Thoracic aorta (tissue), 2 donors: ENCODE measurements at regions not wholly inside any gene's neighbourhood (a gene's known extent, or its start where the extent isn't known, plus 50 kb on each side); places are given as distances from the start of the nearest gene placed in this dataset.

Experiments
- ATAC-seq: fragments of 150-250 bp; one replicate; pipeline ENCODE4 v1.8.0; 2017; ENCODE audit warnings: low read depth; ENCODE audit not compliant: insufficient number of reproducible peaks, low FRiP score
- DNase-seq: peaks from one replicate; pipeline ENCODE4 v3.0.0-alpha.2; 2020; ENCODE audit warnings: low spot score
- H3K27ac ChIP-seq, 2 donors: fragments of 200-600 bp; sonication (generic); 1 replicate in 1 of 2; 2 replicates in 1 of 2; pipeline ENCODE4 v1.5.1; 2016; ENCODE audit warnings: mild to moderate bottlenecking in 2 of 2, moderate library complexity in 2 of 2
- H3K27me3 ChIP-seq: fragments of 200-600 bp; sonication (generic); replicated peaks from 2 replicates; pipeline ENCODE4 v1.6.0; 2016; ENCODE audit warnings: mild to moderate bottlenecking; ENCODE audit not compliant: insufficient read depth
- H3K36me3 ChIP-seq: fragments of 200-600 bp; sonication (generic); one replicate; pipeline ENCODE4 v1.5.1; 2016
- H3K4me1 ChIP-seq, 2 donors: fragments of 200-600 bp; sonication (generic); 1 replicate in 1 of 2; 2 replicates in 1 of 2; pipeline versions ENCODE4 v1.5.1 to v1.6.0; 2016; ENCODE audit warnings: low read depth in 2 of 2, mild to moderate bottlenecking in 1 of 2; ENCODE audit not compliant: control insufficient read depth in 1 of 2
- H3K4me3 ChIP-seq: fragments of 200-600 bp; sonication (generic); 2 replicates; pipeline ENCODE4 v1.5.1; 2016; ENCODE audit warnings: mild to moderate bottlenecking
- H3K9me3 ChIP-seq: fragments of 200-600 bp; sonication (generic); 2 replicates; pipeline ENCODE4 v1.5.1; 2016
- TF ChIP-seq, protein P1 (sequence below): fragments of 200-600 bp; sonication (generic); IDR thresholded peaks from one replicate; pipeline ENCODE4 v1.5.1; 2019; ENCODE audit warnings: antibody characterized with exemption

DNA sequence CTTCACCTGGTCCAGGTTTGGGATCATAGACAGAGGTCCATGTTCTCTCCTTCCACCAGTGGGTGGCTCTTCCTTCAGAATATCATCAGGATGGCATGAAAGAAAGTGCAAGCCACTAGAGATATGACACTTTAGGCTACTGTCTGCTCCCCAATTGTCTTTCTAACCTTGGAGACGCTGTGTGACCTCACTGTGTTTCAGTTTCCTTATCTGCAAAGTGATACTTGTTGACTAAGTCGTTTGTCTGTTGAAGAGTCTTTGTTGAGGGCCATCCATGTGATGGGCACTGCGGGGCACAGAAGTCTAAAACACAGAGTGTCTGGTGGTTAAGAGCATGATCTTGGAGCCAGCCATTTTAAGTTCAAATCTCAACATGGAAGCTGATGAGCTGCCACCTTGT lies 259.9 kb upstream of the THSD7B start:
- no peaks in the 10 kb centered on the region for H3K36me3 ChIP-seq
- H3K4me3 ChIP-seq = no peak overlapping the region
- no peak overlapping the region for H3K27ac ChIP-seq
- no peaks in the 10 kb centered on the region for H3K27me3 ChIP-seq
- no peaks in the 10 kb centered on the region for H3K9me3 ChIP-seq
- DNase-seq = no peak
- no peaks in the 10 kb centered on the region for H3K4me1 ChIP-seq
- ATAC-seq = no peak
- TF ChIP-seq, protein P1, sequence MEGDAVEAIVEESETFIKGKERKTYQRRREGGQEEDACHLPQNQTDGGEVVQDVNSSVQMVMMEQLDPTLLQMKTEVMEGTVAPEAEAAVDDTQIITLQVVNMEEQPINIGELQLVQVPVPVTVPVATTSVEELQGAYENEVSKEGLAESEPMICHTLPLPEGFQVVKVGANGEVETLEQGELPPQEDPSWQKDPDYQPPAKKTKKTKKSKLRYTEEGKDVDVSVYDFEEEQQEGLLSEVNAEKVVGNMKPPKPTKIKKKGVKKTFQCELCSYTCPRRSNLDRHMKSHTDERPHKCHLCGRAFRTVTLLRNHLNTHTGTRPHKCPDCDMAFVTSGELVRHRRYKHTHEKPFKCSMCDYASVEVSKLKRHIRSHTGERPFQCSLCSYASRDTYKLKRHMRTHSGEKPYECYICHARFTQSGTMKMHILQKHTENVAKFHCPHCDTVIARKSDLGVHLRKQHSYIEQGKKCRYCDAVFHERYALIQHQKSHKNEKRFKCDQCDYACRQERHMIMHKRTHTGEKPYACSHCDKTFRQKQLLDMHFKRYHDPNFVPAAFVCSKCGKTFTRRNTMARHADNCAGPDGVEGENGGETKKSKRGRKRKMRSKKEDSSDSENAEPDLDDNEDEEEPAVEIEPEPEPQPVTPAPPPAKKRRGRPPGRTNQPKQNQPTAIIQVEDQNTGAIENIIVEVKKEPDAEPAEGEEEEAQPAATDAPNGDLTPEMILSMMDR = no peak

DNA sequence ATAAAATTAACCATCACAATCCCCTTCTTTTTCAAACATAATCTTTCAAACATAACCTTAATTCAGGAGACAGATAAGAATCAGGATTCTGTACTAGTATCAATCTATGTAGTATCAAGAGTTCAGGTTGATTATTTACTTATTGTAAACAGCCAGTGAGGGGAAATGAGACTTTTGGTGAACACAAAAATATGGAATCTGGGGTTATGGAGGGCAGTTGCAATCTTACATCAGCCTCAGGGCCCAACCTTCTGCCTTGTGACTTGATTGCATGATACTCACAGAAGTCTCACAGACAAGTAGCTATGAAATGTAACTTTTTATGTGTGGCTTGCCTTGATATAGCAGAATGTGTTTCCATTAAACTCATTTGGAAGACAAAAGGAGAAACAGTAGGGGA lies 262.7 kb upstream of the THSD7B start:
- no peaks in the 10 kb centered on the region for H3K9me3 ChIP-seq
- H3K27me3 ChIP-seq = no peaks in the 10 kb centered on the region
- DNase-seq (no peak), ATAC-seq (no peak)
- no peaks in the 10 kb centered on the region for H3K36me3 ChIP-seq
- H3K4me1 ChIP-seq = no peaks in the 10 kb centered on the region
- H3K4me3 ChIP-seq = no peak overlapping the region
- H3K27ac ChIP-seq = no peak overlapping the region
- TF ChIP-seq, protein P1 = no peak

DNA sequence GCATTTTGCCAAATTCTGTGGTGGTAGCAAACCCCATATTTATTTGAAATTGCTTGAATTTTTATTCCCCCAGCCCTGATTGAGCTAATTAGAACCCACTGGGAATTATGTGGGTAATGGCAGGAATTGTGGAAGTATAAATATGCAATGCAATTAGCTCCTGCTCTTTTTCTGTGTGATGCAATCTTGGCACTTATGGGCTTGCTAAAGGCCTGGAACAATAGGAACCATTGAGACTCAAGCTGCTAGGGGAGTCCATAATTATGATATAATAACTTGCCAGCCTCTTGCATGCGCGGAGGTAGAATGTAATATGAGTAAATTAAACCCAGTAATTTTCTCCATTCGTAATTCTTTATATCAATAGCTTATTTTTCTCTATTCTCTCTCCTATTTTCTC lies 267.6 kb upstream of the THSD7B start:
- TF ChIP-seq, protein P1 = no peak
- no peak overlapping the region for H3K4me3 ChIP-seq
- no peaks in the 10 kb centered on the region for H3K36me3 ChIP-seq
- no peaks in the 10 kb centered on the region for H3K9me3 ChIP-seq
- H3K27ac ChIP-seq = no peak overlapping the region
- H3K4me1 ChIP-seq = no peaks in the 10 kb centered on the region
- ATAC-seq = no peak
- DNase-seq = no peak
- no peaks in the 10 kb centered on the region for H3K27me3 ChIP-seq

DNA sequence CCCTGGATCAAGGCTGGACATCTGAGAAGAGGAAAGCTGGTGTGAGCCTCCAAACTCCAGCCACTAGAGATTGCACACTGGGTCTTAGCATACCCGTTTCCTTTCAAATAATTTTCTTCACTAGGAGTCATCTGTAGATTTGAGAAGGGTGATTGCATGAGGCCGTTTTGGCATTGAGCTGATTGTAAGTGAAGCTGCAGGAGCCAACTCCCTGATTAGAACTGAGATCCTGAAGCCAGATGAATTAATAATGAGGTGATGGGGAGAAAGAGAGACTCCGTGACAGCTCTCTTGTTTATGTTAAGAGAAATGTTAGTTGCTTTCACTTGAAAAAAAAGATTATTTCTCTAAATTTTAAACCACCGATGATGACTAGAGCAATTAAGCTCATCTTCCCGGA lies 268.4 kb upstream of the THSD7B start:
- no peaks in the 10 kb centered on the region for H3K4me1 ChIP-seq
- DNase-seq = no peak
- H3K36me3 ChIP-seq = no peaks in the 10 kb centered on the region
- no peak for ATAC-seq
- TF ChIP-seq, protein P1 = no peak
- H3K9me3 ChIP-seq = no peaks in the 10 kb centered on the region
- no peaks in the 10 kb centered on the region for H3K27me3 ChIP-seq
- H3K4me3 ChIP-seq = no peak overlapping the region
- H3K27ac ChIP-seq = no peak overlapping the region

DNA sequence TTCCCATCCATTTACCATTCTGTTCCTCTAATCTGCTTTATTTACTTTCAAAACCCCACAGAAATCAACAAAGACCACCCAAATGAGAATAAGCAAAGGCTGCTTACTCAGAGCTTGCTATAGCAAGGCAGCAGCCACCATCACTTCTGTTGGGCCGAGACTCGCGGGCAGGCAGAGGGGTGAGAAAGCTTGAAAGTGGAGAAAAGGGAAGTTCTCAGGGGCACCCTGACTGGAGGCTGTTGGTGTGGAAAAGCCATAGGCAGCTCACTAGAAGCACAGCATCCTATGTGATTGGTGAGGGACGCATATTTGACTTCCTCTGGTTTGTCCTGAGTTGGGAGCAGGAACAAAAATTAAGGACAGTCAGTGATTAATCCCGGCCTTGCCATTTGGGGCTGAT lies 269.7 kb upstream of the THSD7B start:
- no peak overlapping the region for H3K4me3 ChIP-seq
- H3K27ac ChIP-seq = no peak overlapping the region
- DNase-seq (no peak), ATAC-seq (no peak)
- no peaks in the 10 kb centered on the region for H3K36me3 ChIP-seq
- no peaks in the 10 kb centered on the region for H3K27me3 ChIP-seq
- TF ChIP-seq, protein P1 = no peak
- no peaks in the 10 kb centered on the region for H3K4me1 ChIP-seq
- no peaks in the 10 kb centered on the region for H3K9me3 ChIP-seq
